ENCODE measurements at regions not wholly inside any gene's neighbourhood (a gene's known extent, or its start where the extent isn't known, plus 50 kb on each side); places are given as distances from the start of the nearest gene placed in this dataset.
"Not testable (repeated sequence)": the region's sequence is repeated elsewhere in the genome, so short reads cannot be mapped to it uniquely, and the experiment has no call there.

GRCh38 chr17:6893382-6894205, 62.1 kb upstream of the TEKT1 start:
- no peak for DNase-seq

- DNase-seq = peak; percentile 28
These were observed 62.6 kb upstream of the TEKT1 start for GRCh38 chr17:6894206-6894528.

- no peak for DNase-seq
These were observed 69.6 kb upstream of the TEKT1 start for GRCh38 chr17:6901086-6901485.

GRCh38 chr17:6903326-6903900, 71.9 kb upstream of the TEKT1 start:
- no peak for DNase-seq

- no peak for DNase-seq
These were observed 77.3 kb upstream of the TEKT1 start for GRCh38 chr17:6908807-6909206.

- no peak for DNase-seq
These were observed 79.6 kb upstream of the TEKT1 start for GRCh38 chr17:6910987-6911603.

GRCh38 chr17:6912110-6913051, 80.9 kb upstream of the TEKT1 start:
- DNase-seq = no peak

- DNase-seq = peak; percentile 71
These were observed 82.0 kb upstream of the ALOX12 start for GRCh38 chr17:6913608-6914443.

- DNase-seq = no peak
These were observed 81.1 kb upstream of the ALOX12 start for GRCh38 chr17:6914711-6915110.

GRCh38 chr17:6915620-6916019, 80.2 kb upstream of the ALOX12 start:
- no peak for DNase-seq

- DNase-seq = no peak
These were observed 76.7 kb upstream of the ALOX12 start for GRCh38 chr17:6919158-6919557.

- DNase-seq = no peak
These were observed 72.5 kb upstream of the ALOX12 start for GRCh38 chr17:6923385-6923784.

GRCh38 chr17:6924208-6924607, 71.6 kb upstream of the ALOX12 start:
- DNase-seq = no peak

- DNase-seq = no peak
These were observed 69.2 kb upstream of the ALOX12 start for GRCh38 chr17:6926667-6927066.

GRCh38 chr17:6927290-6928126, 68.3 kb upstream of the ALOX12 start:
- DNase-seq = no peak

- DNase-seq = no peak
These were observed 67.7 kb upstream of the ALOX12 start for GRCh38 chr17:6928193-6928592.

- no peak for DNase-seq
These were observed 65.1 kb upstream of the ALOX12 start for GRCh38 chr17:6930749-6931148.

- DNase-seq = not testable (repeated sequence)
These were observed 61.3 kb upstream of the ALOX12 start for GRCh38 chr17:6934544-6934943.

- peak; percentile 28 for DNase-seq
These were observed 59.4 kb upstream of the ALOX12 start for GRCh38 chr17:6936370-6937028.

- DNase-seq = no peak
These were observed 57.2 kb upstream of the ALOX12 start for GRCh38 chr17:6938637-6939036.

GRCh38 chr17:6940186-6940649, 55.6 kb upstream of the ALOX12 start:
- DNase-seq = no peak

All from right hindlimb (tissue), 1 donor.